PFSK-1 (cell line): ENCODE measurements at regions not wholly inside any gene's neighbourhood (a gene's known extent, or its start where the extent isn't known, plus 50 kb on each side); places are given as distances from the start of the nearest gene placed in this dataset.

ENCODE experiments used
- POLR2AphosphoS5 ChIP-seq: IDR thresholded peaks from 2 replicates; pipeline ENCODE4 v1.6.1; 2012; ENCODE audit warnings: low read depth, mild to moderate bottlenecking, control low read depth, low read length, moderate library complexity
- SIN3A ChIP-seq: IDR thresholded peaks from 2 replicates; pipeline ENCODE4 v1.6.1; 2012; ENCODE audit warnings: mild to moderate bottlenecking, low read length, moderate library complexity, borderline replicate concordance; ENCODE audit not compliant: insufficient read depth
- TF ChIP-seq, protein P1 (sequence below), 2 experiments: IDR thresholded peaks; 2 replicates each; pipeline versions ENCODE4 v1.6.1 to v1.8.0; 2011 to 2012; ENCODE audit warnings: low read depth in 2 of 2, low read length in 2 of 2, control low read depth in 1 of 2, inconsistent platforms in 1 of 2, mild to moderate bottlenecking in 1 of 2, moderate library complexity in 1 of 2; ENCODE audit not compliant: insufficient read depth in 1 of 2

DNA sequence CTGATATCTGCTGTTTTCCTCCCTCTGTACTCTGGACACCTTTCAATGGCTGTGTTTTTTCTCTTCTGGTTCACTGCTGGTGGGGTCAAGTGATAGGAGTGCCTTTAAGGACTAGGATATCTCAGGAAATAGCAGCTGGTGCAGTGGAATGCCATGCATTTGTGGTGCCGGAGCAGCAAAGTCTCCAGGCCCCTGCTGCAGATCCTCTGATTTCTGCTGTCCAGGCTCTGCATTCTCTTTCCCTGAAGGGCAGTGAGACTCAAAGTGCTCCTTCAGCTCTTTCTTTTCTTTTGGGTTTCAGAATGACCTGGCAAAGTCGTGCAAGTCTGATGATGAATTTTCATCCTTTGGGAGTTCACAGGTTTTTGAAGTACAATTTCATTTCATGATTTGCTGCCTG is 774.3 kb downstream of the FAM181B start:
- TF ChIP-seq POLR2AphosphoS5 (no peak), SIN3A (no peak)
- TF ChIP-seq, protein P1, sequence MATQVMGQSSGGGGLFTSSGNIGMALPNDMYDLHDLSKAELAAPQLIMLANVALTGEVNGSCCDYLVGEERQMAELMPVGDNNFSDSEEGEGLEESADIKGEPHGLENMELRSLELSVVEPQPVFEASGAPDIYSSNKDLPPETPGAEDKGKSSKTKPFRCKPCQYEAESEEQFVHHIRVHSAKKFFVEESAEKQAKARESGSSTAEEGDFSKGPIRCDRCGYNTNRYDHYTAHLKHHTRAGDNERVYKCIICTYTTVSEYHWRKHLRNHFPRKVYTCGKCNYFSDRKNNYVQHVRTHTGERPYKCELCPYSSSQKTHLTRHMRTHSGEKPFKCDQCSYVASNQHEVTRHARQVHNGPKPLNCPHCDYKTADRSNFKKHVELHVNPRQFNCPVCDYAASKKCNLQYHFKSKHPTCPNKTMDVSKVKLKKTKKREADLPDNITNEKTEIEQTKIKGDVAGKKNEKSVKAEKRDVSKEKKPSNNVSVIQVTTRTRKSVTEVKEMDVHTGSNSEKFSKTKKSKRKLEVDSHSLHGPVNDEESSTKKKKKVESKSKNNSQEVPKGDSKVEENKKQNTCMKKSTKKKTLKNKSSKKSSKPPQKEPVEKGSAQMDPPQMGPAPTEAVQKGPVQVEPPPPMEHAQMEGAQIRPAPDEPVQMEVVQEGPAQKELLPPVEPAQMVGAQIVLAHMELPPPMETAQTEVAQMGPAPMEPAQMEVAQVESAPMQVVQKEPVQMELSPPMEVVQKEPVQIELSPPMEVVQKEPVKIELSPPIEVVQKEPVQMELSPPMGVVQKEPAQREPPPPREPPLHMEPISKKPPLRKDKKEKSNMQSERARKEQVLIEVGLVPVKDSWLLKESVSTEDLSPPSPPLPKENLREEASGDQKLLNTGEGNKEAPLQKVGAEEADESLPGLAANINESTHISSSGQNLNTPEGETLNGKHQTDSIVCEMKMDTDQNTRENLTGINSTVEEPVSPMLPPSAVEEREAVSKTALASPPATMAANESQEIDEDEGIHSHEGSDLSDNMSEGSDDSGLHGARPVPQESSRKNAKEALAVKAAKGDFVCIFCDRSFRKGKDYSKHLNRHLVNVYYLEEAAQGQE (IDR thresholded peaks at IDR 0.05; ENCODE audit: insufficient read depth in 1 of 2, low read depth in 2 of 2, low read length in 2 of 2), result no peak
